Aorta (tissue), 5 donors: ENCODE measurements at regions not wholly inside any gene's neighbourhood (a gene's known extent, or its start where the extent isn't known, plus 50 kb on each side); places are given as distances from the start of the nearest gene placed in this dataset.

Experiments
- ATAC-seq: fragments of 200-7000 bp; cut with Tn5 transposase; one replicate; pipeline ENCODE4 v1.9.1; 2022; ENCODE audit warnings: moderate library complexity; ENCODE audit not compliant: low FRiP score
- DNase-seq, 2 donors: peaks; one replicate each; pipeline ENCODE4 v3.0.0-alpha.2; 2020
- H3K27ac ChIP-seq, 2 donors: one replicate each; pipeline ENCODE4 v1.5.1; 2013; ENCODE audit warnings: low read length in 2 of 2, mild to moderate bottlenecking in 2 of 2, moderate library complexity in 2 of 2, control low read depth in 1 of 2, inconsistent platforms in 1 of 2, low read depth in 1 of 2
- H3K27me3 ChIP-seq, 2 donors: one replicate each; pipeline ENCODE4 v1.6.1; 2013; ENCODE audit warnings: control low read depth in 1 of 2, low read length in 1 of 2, mild to moderate bottlenecking in 1 of 2, moderate library complexity in 1 of 2; ENCODE audit not compliant: insufficient read depth in 2 of 2, control insufficient read depth in 1 of 2
- H3K36me3 ChIP-seq, 2 donors: one replicate each; pipeline ENCODE4 v1.6.1; 2013; ENCODE audit warnings: control low read depth in 1 of 2, low read length in 1 of 2, mild to moderate bottlenecking in 1 of 2; ENCODE audit not compliant: insufficient read depth in 2 of 2, control insufficient read depth in 1 of 2
- H3K4me1 ChIP-seq, 2 donors: one replicate each; pipeline ENCODE4 v1.6.1; 2013; ENCODE audit warnings: low read length in 2 of 2, control low read depth in 1 of 2, mild to moderate bottlenecking in 1 of 2, moderate library complexity in 1 of 2; ENCODE audit not compliant: insufficient read depth in 2 of 2, control insufficient read depth in 1 of 2
- H3K4me3 ChIP-seq, 2 donors: one replicate each; pipeline ENCODE4 v1.5.1; 2013; ENCODE audit warnings: low read length in 2 of 2, control low read depth in 1 of 2, mild to moderate bottlenecking in 1 of 2
- H3K9me3 ChIP-seq: one replicate; pipeline ENCODE4 v1.6.1; 2013; ENCODE audit warnings: mild to moderate bottlenecking, low read length; ENCODE audit not compliant: control insufficient read depth
- WGBS, 2 donors: extraction: QIAGEN DNeasy Blood & Tissue Kit; methylation state at CpG; one replicate each; pipeline ENCODE4 v1.1.7; 2013; 5-methylcytosine and 5-hydroxymethylcytosine counted together
- intact Hi-C, 2 donors: fragments of 100-400 bp; cut with DNase I; formaldehyde crosslinking; loops; one replicate each; pipeline versions ENCODE4 v1.14.2 to v1.15.0; 2022
- donor health status: healthy with polysubstance abuse.
- donor health status: Bipolar disorder and iron deficiency.
- donor health status: DM: no; HTN: no; CAD: no.
- donor health status: DM: no; HTN: no; CAD: no.
- donor health status: DM: yes; HTN: yes; CAD: no.

- Histone ChIP-seq H3K27ac (no peak overlapping the region), H3K4me3 (no peak overlapping the region), H3K27me3 (no peaks in the 10 kb centered on the region), H3K4me1 (no peaks in the 10 kb centered on the region), H3K36me3 (no peaks in the 10 kb centered on the region), H3K9me3 (no peaks in the 10 kb centered on the region)
- ATAC-seq (no peak), DNase-seq (no peak)
- intact Hi-C loops: no loop called here
- WGBS, 2 donors: 88 to 89% methylated on average over 3 of the region's 3 CpGs
Measured at GRCh38 chr20:1782181-1782580, 113.0 kb upstream of the SIRPA start.

- Histone ChIP-seq H3K4me3 (no peak overlapping the region), H3K4me1 (no peaks in the 10 kb centered on the region), H3K27ac (no peak overlapping the region), H3K27me3 (no peaks in the 10 kb centered on the region), H3K36me3 (no peaks in the 10 kb centered on the region), H3K9me3 (no peaks in the 10 kb centered on the region)
- WGBS, 2 donors: 85 to 90% methylated on average over 5 of the region's 5 CpGs
- intact Hi-C loops: loop anchor here in 1 of 2 donors (10.0 kb wide), 1 partner anchor 675 kb away; no protein-coding TSS in a partner anchor
- ATAC-seq (no peak), DNase-seq (no peak)
Measured at GRCh38 chr20:1779567-1779966, 115.6 kb upstream of the SIRPA start.

GRCh38 chr20:1778338-1778737, 116.9 kb upstream of the SIRPA start:
- DNase-seq (no peak), ATAC-seq (no peak)
- H3K4me1 ChIP-seq: no peaks in the 10 kb centered on the region
- H3K36me3 ChIP-seq: no peaks in the 10 kb centered on the region
- H3K9me3 ChIP-seq: no peaks in the 10 kb centered on the region
- H3K4me3 ChIP-seq: no peak overlapping the region
- WGBS, 2 donors: 88 to 89% methylated on average over 12 of the region's 12 CpGs
- no peaks in the 10 kb centered on the region for H3K27me3 ChIP-seq
- no peak overlapping the region for H3K27ac ChIP-seq
- intact Hi-C loops: loop anchor here in 1 of 2 donors (10.0 kb wide), 1 partner anchor 676 kb away; no protein-coding TSS in a partner anchor

- ATAC-seq (no peak), DNase-seq (no peak)
- Histone ChIP-seq H3K36me3 (no peaks in the 10 kb centered on the region), H3K4me1 (no peaks in the 10 kb centered on the region), H3K27ac (no peak overlapping the region), H3K4me3 (no peak overlapping the region), H3K9me3 (no peaks in the 10 kb centered on the region), H3K27me3 (no peaks in the 10 kb centered on the region)
- 20 to 24% methylated on average over 14 of the region's 14 CpGs for WGBS, 2 donors
- intact Hi-C loops: loop anchor here in 1 of 2 donors (10.0 kb wide), 1 partner anchor 677 kb away; no protein-coding TSS in a partner anchor
Measured at GRCh38 chr20:1777476-1777820, 117.8 kb upstream of the SIRPA start.

GRCh38 chr20:1776681-1777475, 118.3 kb upstream of the SIRPA start:
- no peaks in the 10 kb centered on the region for H3K9me3 ChIP-seq
- H3K36me3 ChIP-seq: no peaks in the 10 kb centered on the region
- WGBS, 2 donors: 1 to 2% methylated on average over 32 to 35 of the region's 35 CpGs
- H3K4me3 ChIP-seq: peak overlapping the region; percentile 51 to 67
- H3K27me3 ChIP-seq: no peaks in the 10 kb centered on the region
- H3K4me1 ChIP-seq: no peaks in the 10 kb centered on the region
- intact Hi-C loops: loop anchor here in 1 of 2 donors (10.0 kb wide), 1 partner anchor 678 kb away; no protein-coding TSS in a partner anchor
- DNase-seq (peak; percentile 91 to 96), ATAC-seq (peak; percentile 97)
- no peak overlapping the region for H3K27ac ChIP-seq

- intact Hi-C loops: loop anchor here in 1 of 2 donors (10.0 kb wide), 1 partner anchor 680 kb away; no protein-coding TSS in a partner anchor
- Histone ChIP-seq H3K4me3 (no peak overlapping the region), H3K27ac (no peak overlapping the region), H3K27me3 (no peaks in the 10 kb centered on the region), H3K9me3 (no peaks in the 10 kb centered on the region), H3K4me1 (no peaks in the 10 kb centered on the region), H3K36me3 (no peaks in the 10 kb centered on the region)
- 92 to 96% methylated on average over 2 of the region's 2 CpGs for WGBS, 2 donors
- DNase-seq (no peak), ATAC-seq (no peak)
Measured at GRCh38 chr20:1775117-1775516, 117.5 kb upstream of the SIRPG start.

GRCh38 chr20:1774479-1774878, 116.9 kb upstream of the SIRPG start:
- 97% methylated on average over 6 of the region's 6 CpGs for WGBS, 2 donors
- intact Hi-C loops: loop anchor here in 1 of 2 donors (10.0 kb wide), 1 partner anchor 680 kb away; no protein-coding TSS in a partner anchor
- DNase-seq: no peak
- no peak overlapping the region for H3K27ac ChIP-seq
- H3K4me1 ChIP-seq: no peaks in the 10 kb centered on the region
- H3K9me3 ChIP-seq: no peaks in the 10 kb centered on the region
- H3K27me3 ChIP-seq: no peaks in the 10 kb centered on the region
- H3K36me3 ChIP-seq: no peaks in the 10 kb centered on the region
- H3K4me3 ChIP-seq: no peak overlapping the region
- ATAC-seq: no peak

- no peak overlapping the region for H3K27ac ChIP-seq
- no peaks in the 10 kb centered on the region for H3K9me3 ChIP-seq
- no peak overlapping the region for H3K4me3 ChIP-seq
- WGBS, 2 donors: 86 to 90% methylated on average over 2 of the region's 2 CpGs
- H3K36me3 ChIP-seq: no peaks in the 10 kb centered on the region
- intact Hi-C loops: loop anchor here in 1 of 2 donors (10.0 kb wide), 1 partner anchor 681 kb away; no protein-coding TSS in a partner anchor
- no peaks in the 10 kb centered on the region for H3K27me3 ChIP-seq
- no peaks in the 10 kb centered on the region for H3K4me1 ChIP-seq
- no peak for ATAC-seq
- DNase-seq: no peak
Measured at GRCh38 chr20:1773816-1774215, 116.2 kb upstream of the SIRPG start.

- Histone ChIP-seq H3K27me3 (no peaks in the 10 kb centered on the region), H3K4me1 (no peaks in the 10 kb centered on the region), H3K4me3 (no peak overlapping the region), H3K27ac (no peak overlapping the region), H3K36me3 (no peaks in the 10 kb centered on the region), H3K9me3 (no peaks in the 10 kb centered on the region)
- ATAC-seq: no peak
- no peak for DNase-seq
- WGBS, 2 donors: 90 to 92% methylated on average over 3 of the region's 3 CpGs
- intact Hi-C loops: loop anchor here in 1 of 2 donors (5.0 to 10.0 kb wide), 2 partner anchors 33 to 685 kb away; no protein-coding TSS in a partner anchor
Measured at GRCh38 chr20:1769491-1769890, 111.9 kb upstream of the SIRPG start.
